ENCODE measurements at regions not wholly inside any gene's neighbourhood (a gene's known extent, or its start where the extent isn't known, plus 50 kb on each side); places are given as distances from the start of the nearest gene placed in this dataset.
"Not testable (repeated sequence)": the region's sequence is repeated elsewhere in the genome, so short reads cannot be mapped to it uniquely, and the experiment has no call there.

- not testable (repeated sequence) for H3K27me3 Mint-ChIP-seq, H3K4me1 Mint-ChIP-seq, DNase-seq, H3K9me3 Mint-ChIP-seq, ATAC-seq, H3K27ac Mint-ChIP-seq, H3K4me3 Mint-ChIP-seq
These were observed 138.2 kb downstream of the NPIPB11 start for GRCh38 chr16:29268348-29268747.

- not testable (repeated sequence) for H3K4me1 Mint-ChIP-seq, DNase-seq, H3K27me3 Mint-ChIP-seq
These were observed 138.6 kb downstream of the NPIPB11 start for GRCh38 chr16:29267891-29268290.

GRCh38 chr16:29267055-29267619 lies 139.4 kb downstream of the NPIPB11 start:
- H3K4me3 Mint-ChIP-seq, H3K27me3 Mint-ChIP-seq, H3K9me3 Mint-ChIP-seq, ATAC-seq, DNase-seq, H3K27ac Mint-ChIP-seq, H3K4me1 Mint-ChIP-seq: not testable (repeated sequence)

More at GRCh38 chr16:29267891-29268290, 138.6 kb downstream of the NPIPB11 start:
- H3K4me3 Mint-ChIP-seq, ATAC-seq, H3K9me3 Mint-ChIP-seq: not testable (repeated sequence)
- peak overlapping the region in 1 of 2 donors; percentile 78 for H3K27ac Mint-ChIP-seq

GRCh38 chr16:29266612-29267011 lies 139.9 kb downstream of the NPIPB11 start:
- not testable (repeated sequence) for H3K4me1 Mint-ChIP-seq, DNase-seq, H3K27ac Mint-ChIP-seq, H3K4me3 Mint-ChIP-seq, H3K9me3 Mint-ChIP-seq, H3K27me3 Mint-ChIP-seq
- ATAC-seq, result peak; percentile 73

- peak; percentile 85 for ATAC-seq
- H3K9me3 Mint-ChIP-seq, H3K4me1 Mint-ChIP-seq, H3K27ac Mint-ChIP-seq, DNase-seq, H3K27me3 Mint-ChIP-seq, H3K4me3 Mint-ChIP-seq: not testable (repeated sequence)
These were observed 141.2 kb downstream of the NPIPB11 start for GRCh38 chr16:29265255-29265853.

GRCh38 chr16:29264080-29264837 lies 142.3 kb downstream of the NPIPB11 start:
- H3K27me3 Mint-ChIP-seq, DNase-seq, H3K9me3 Mint-ChIP-seq, H3K4me1 Mint-ChIP-seq, ATAC-seq: not testable (repeated sequence)
- Mint-ChIP-seq H3K4me3 (peak overlapping the region in 1 of 2 donors; percentile 14), H3K27ac (peak overlapping the region in 1 of 2 donors; percentile 75)

GRCh38 chr16:29262725-29263124 lies 143.8 kb downstream of the NPIPB11 start:
- not testable (repeated sequence) for ATAC-seq, H3K27me3 Mint-ChIP-seq, DNase-seq, H3K9me3 Mint-ChIP-seq, H3K4me3 Mint-ChIP-seq, H3K27ac Mint-ChIP-seq, H3K4me1 Mint-ChIP-seq

- not testable (repeated sequence) for H3K9me3 Mint-ChIP-seq, H3K4me3 Mint-ChIP-seq, DNase-seq, H3K27ac Mint-ChIP-seq, ATAC-seq, H3K4me1 Mint-ChIP-seq, H3K27me3 Mint-ChIP-seq
These were observed 144.9 kb downstream of the NPIPB11 start for GRCh38 chr16:29261427-29262248.

- DNase-seq, H3K4me1 Mint-ChIP-seq, H3K9me3 Mint-ChIP-seq, H3K4me3 Mint-ChIP-seq, H3K27me3 Mint-ChIP-seq, ATAC-seq, H3K27ac Mint-ChIP-seq: not testable (repeated sequence)
These were observed 145.7 kb downstream of the NPIPB11 start for GRCh38 chr16:29260683-29261426.

- H3K4me3 Mint-ChIP-seq, H3K9me3 Mint-ChIP-seq, H3K27me3 Mint-ChIP-seq, H3K27ac Mint-ChIP-seq, DNase-seq, ATAC-seq, H3K4me1 Mint-ChIP-seq: not testable (repeated sequence)
These were observed 146.7 kb downstream of the NPIPB11 start for GRCh38 chr16:29259635-29260457.

- H3K27ac Mint-ChIP-seq, H3K4me1 Mint-ChIP-seq, ATAC-seq: not testable (repeated sequence)
These were observed 147.4 kb downstream of the NPIPB11 start for GRCh38 chr16:29258946-29259634.

GRCh38 chr16:29257419-29258336 lies 148.8 kb downstream of the NPIPB11 start:
- not testable (repeated sequence) for H3K27me3 Mint-ChIP-seq, ATAC-seq, H3K9me3 Mint-ChIP-seq, DNase-seq, H3K4me3 Mint-ChIP-seq
- H3K27ac Mint-ChIP-seq, result peak overlapping the region in 1 of 2 donors; percentile 54
- H3K4me1 Mint-ChIP-seq, result peaks cover 13% of the 10 kb centered on the region

More at GRCh38 chr16:29258946-29259634, 147.4 kb downstream of the NPIPB11 start:
- not testable (repeated sequence) for DNase-seq, H3K4me3 Mint-ChIP-seq, H3K27me3 Mint-ChIP-seq, H3K9me3 Mint-ChIP-seq

- ATAC-seq (no peak), DNase-seq (no peak)
- Mint-ChIP-seq H3K4me3 (no peak overlapping the region), H3K27me3 (no peaks in the 10 kb centered on the region), H3K4me1 (peaks cover 13% of the 10 kb centered on the region), H3K9me3 (no peaks in the 10 kb centered on the region), H3K27ac (no peak overlapping the region)
These were observed 150.0 kb downstream of the NPIPB11 start for GRCh38 chr16:29256501-29256981.
